SK-N-SH (cell line): ENCODE measurements at regions not wholly inside any gene's neighbourhood (a gene's known extent, or its start where the extent isn't known, plus 50 kb on each side); places are given as distances from the start of the nearest gene placed in this dataset.

Source experiments
- CTCF ChIA-PET: fragments of 300-600, 350-600 bp; formaldehyde crosslinking; extraction: SDS; loops from one replicate; lab custom pipeline; 2021; lab: Yijun Ruan, JAX
- POLR2A ChIA-PET: fragments of 350-600 bp; sonication (Branson Sonifier 250); formaldehyde crosslinking; extraction: SDS; loops from one replicate; lab custom pipeline; 2020; ENCODE audit warnings: antibody characterized with exemption, inconsistent platforms; lab: Yijun Ruan, JAX
- DNase-seq: peaks from one replicate; pipeline ENCODE4 v3.0.0; 2012
- H2AFZ ChIP-seq: fragments of 200-600 bp; sonication (generic); 2 replicates; pipeline ENCODE4 v1.8.1; 2016; ENCODE audit warnings: antibody characterized with exemption, mild to moderate bottlenecking, low read depth
- H3F3A ChIP-seq: fragments of 200-600 bp; sonication (generic); replicated peaks from 2 replicates; pipeline ENCODE3; 2016; ENCODE audit warnings: antibody characterized with exemption, mild to moderate bottlenecking; ENCODE audit not compliant: insufficient read depth
- H3K27ac ChIP-seq, 2 experiments: fragments of 200-500 bp in 1 of 2; fragments of 200-600 bp in 1 of 2; sonication (Bioruptor generic) in 1 of 2; sonication (generic), shearing (Covaris generic) in 1 of 2; 2 replicates each; pipeline versions ENCODE4 v1.5.1 to v1.6.1; 2014 to 2016; ENCODE audit warnings: low read depth in 2 of 2, inconsistent platforms in 1 of 2, low read length in 1 of 2, mild to moderate bottlenecking in 1 of 2, mixed read lengths in 1 of 2
- H3K27me3 ChIP-seq: fragments of 200-600 bp; sonication (generic), shearing (Covaris generic); 2 replicates; pipeline ENCODE4 v1.6.1; 2016; ENCODE audit warnings: mixed run types; ENCODE audit not compliant: insufficient read depth
- H3K36me3 ChIP-seq, 2 experiments: fragments of 200-500 bp in 1 of 2; fragments of 200-600 bp in 1 of 2; sonication (Bioruptor generic) in 1 of 2; sonication (generic) in 1 of 2; replicated peaks in 1 of 2; 2 replicates each; pipeline versions ENCODE3 to v1.5.1; 2014 to 2016; ENCODE audit warnings: low read length in 1 of 2, mild to moderate bottlenecking in 1 of 2; ENCODE audit not compliant: insufficient read depth in 2 of 2, control insufficient read depth in 1 of 2
- H3K4me1 ChIP-seq, 2 experiments: fragments of 200-500 bp in 1 of 2; fragments of 200-600 bp in 1 of 2; sonication (Bioruptor generic) in 1 of 2; sonication (generic), shearing (Covaris generic) in 1 of 2; 2 replicates each; pipeline versions ENCODE4 v1.5.1 to v1.6.1; 2014 to 2016; ENCODE audit warnings: low read depth in 1 of 2, low read length in 1 of 2, mixed run types in 1 of 2; ENCODE audit not compliant: insufficient read depth in 2 of 2, control insufficient read depth in 1 of 2
- H3K4me2 ChIP-seq: fragments of 200-600 bp; sonication (generic), shearing (Covaris generic); 2 replicates; pipeline ENCODE4 v1.6.1; 2017; ENCODE audit warnings: mixed run types
- H3K4me3 ChIP-seq, 2 experiments: fragments of 200-500 bp in 1 of 2; fragments of 200-600 bp in 1 of 2; sonication (Bioruptor generic) in 1 of 2; sonication (generic), shearing (Covaris generic) in 1 of 2; 2 replicates each; pipeline versions ENCODE4 v1.5.1 to v1.8.1; 2014 to 2016; ENCODE audit warnings: low read depth in 2 of 2, inconsistent platforms in 1 of 2, low read length in 1 of 2, mild to moderate bottlenecking in 1 of 2, mixed read lengths in 1 of 2, moderate library complexity in 1 of 2
- H3K79me2 ChIP-seq: fragments of 200-600 bp; sonication (generic); 2 replicates; pipeline ENCODE4 v1.8.1; 2017; ENCODE audit warnings: mild to moderate bottlenecking; ENCODE audit not compliant: insufficient read depth
- H3K9ac ChIP-seq: fragments of 200-600 bp; sonication (generic); 2 replicates; pipeline ENCODE4 v1.6.1; 2017; ENCODE audit warnings: mixed run types
- H3K9me2 ChIP-seq: fragments of 200-600 bp; sonication (generic); 2 replicates; pipeline ENCODE4 v1.6.1; 2017; ENCODE audit warnings: mixed run types
- H3K9me3 ChIP-seq: fragments of 200-600 bp; sonication (generic); 2 replicates; pipeline ENCODE4 v1.6.1; 2017; ENCODE audit warnings: mixed run types, mild to moderate bottlenecking, moderate library complexity
- H4K20me1 ChIP-seq: fragments of 200-600 bp; sonication (generic); 2 replicates; pipeline ENCODE4 v1.6.1; 2017; ENCODE audit warnings: mild to moderate bottlenecking, mixed run types; ENCODE audit not compliant: insufficient read depth
- CHD2 ChIP-seq: fragments of 150-350 bp; IDR thresholded peaks from 2 replicates; pipeline ENCODE4 v1.6.1; 2018; ENCODE audit warnings: low read length; ENCODE audit not compliant: partially characterized antibody
- ELF1 ChIP-seq: IDR thresholded peaks from 2 replicates; pipeline ENCODE4 v1.4.0; 2012
- EP300 ChIP-seq, 2 experiments: IDR thresholded peaks; 2 replicates each; pipeline versions ENCODE4 v1.4.0 to v1.6.1; 2012; ENCODE audit warnings: borderline replicate concordance in 1 of 2, low read depth in 1 of 2, low read length in 1 of 2
- EZH2phosphoT487 ChIP-seq: fragments of 200-600 bp; sonication (generic); IDR thresholded peaks from 2 replicates; pipeline ENCODE4 v1.6.1; 2017; ENCODE audit warnings: low read depth, mixed run types, mild to moderate bottlenecking, antibody characterized with exemption, moderate library complexity, borderline replicate concordance
- MEF2A ChIP-seq: IDR thresholded peaks from 2 replicates; pipeline ENCODE4 v1.4.0; 2012; ENCODE audit warnings: low read depth, borderline replicate concordance
- MXI1 ChIP-seq: IDR thresholded peaks from 2 replicates; pipeline ENCODE4 v1.6.1; 2012; ENCODE audit warnings: mild to moderate bottlenecking, low read depth, low read length, improper control_type of control experiment
- NFIC ChIP-seq: IDR thresholded peaks from 2 replicates; pipeline ENCODE4 v1.4.0; 2012; ENCODE audit warnings: borderline replicate concordance
- RAD21 ChIP-seq: IDR thresholded peaks from 2 replicates; pipeline ENCODE4 v1.6.1; 2012; ENCODE audit warnings: mild to moderate bottlenecking, low read length
- RCOR1 ChIP-seq: fragments of 150-350 bp; IDR thresholded peaks from 2 replicates; pipeline ENCODE4 v1.6.1; 2017; ENCODE audit warnings: antibody characterized with exemption, low read length
- RFX5 ChIP-seq: IDR thresholded peaks from 2 replicates; pipeline ENCODE4 v1.6.1; 2012; ENCODE audit warnings: mild to moderate bottlenecking, improper control_type of control experiment, low read length
- RXRA ChIP-seq: IDR thresholded peaks from 2 replicates; pipeline ENCODE4 v1.4.0; 2012; ENCODE audit warnings: low read depth, mild to moderate bottlenecking, borderline replicate concordance
- SMC3 ChIP-seq: IDR thresholded peaks from 2 replicates; pipeline ENCODE4 v1.6.1; 2012; ENCODE audit warnings: low read depth, low read length, improper control_type of control experiment
- TEAD4 ChIP-seq: IDR thresholded peaks from 2 replicates; pipeline ENCODE4 v1.4.0; 2012; ENCODE audit warnings: mild to moderate bottlenecking, borderline replicate concordance; ENCODE audit not compliant: insufficient read depth
- YY1 ChIP-seq: IDR thresholded peaks from 2 replicates; pipeline ENCODE4 v1.4.0; 2012; ENCODE audit warnings: low read depth, mild to moderate bottlenecking
- WGBS: methylation state at CpG from one replicate; pipeline ENCODE4 v1.1.6; 2017; ENCODE audit warnings: low lambda C conversion rate; 5-methylcytosine and 5-hydroxymethylcytosine counted together
- TF ChIP-seq, protein P1 (sequence below): IDR thresholded peaks from 2 replicates; pipeline ENCODE4 v1.6.1; 2012; ENCODE audit warnings: mild to moderate bottlenecking, low read depth, low read length, moderate library complexity
- TF ChIP-seq, protein P2 (sequence below): IDR thresholded peaks from 2 replicates; pipeline ENCODE4 v1.4.0; 2012; ENCODE audit warnings: low read depth, borderline replicate concordance
- TF ChIP-seq, protein P3 (sequence below): fragments of 200-600 bp; sonication (generic); IDR thresholded peaks from 2 replicates; pipeline ENCODE4 v1.6.1; 2017; ENCODE audit warnings: antibody characterized with exemption, mild to moderate bottlenecking, moderate library complexity
- TF ChIP-seq, protein P4 (sequence below): fragments of 150-350 bp; IDR thresholded peaks from 2 replicates; pipeline ENCODE4 v1.6.1; 2017; ENCODE audit warnings: antibody characterized with exemption, low read length, low read depth, borderline replicate concordance

DNA sequence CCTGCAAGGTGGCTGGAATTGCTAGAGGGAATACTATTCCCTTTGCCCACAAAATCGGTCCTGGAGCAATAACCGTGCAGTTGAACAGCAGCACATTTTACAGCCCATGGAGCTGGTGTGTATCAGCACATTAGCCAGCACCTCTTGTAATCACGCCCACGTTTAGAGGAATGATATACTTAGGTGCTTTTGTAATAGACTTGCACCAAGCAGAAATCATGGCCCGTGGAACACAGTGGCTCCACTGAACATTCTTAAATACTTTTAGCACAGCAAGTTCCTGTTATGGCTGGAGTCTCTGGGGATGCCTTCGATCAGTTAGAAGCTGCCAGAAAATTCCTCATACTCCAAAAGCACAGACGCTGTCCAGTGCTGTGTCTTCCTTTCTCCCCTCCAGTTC is 218.1 kb upstream of the FAM78B start:
- Histone ChIP-seq H3F3A (no peaks in the 10 kb centered on the region), H3K9me2 (no peaks in the 10 kb centered on the region), H3K4me1 (no peaks in the 10 kb centered on the region; a peak in 1 of 4 replicates), H3K9ac (no peak overlapping the region), H2AFZ (no peak overlapping the region), H4K20me1 (no peaks in the 10 kb centered on the region), H3K9me3 (no peaks in the 10 kb centered on the region), H3K79me2 (no peaks in the 10 kb centered on the region), H3K36me3 (no peaks in the 10 kb centered on the region), H3K4me3 (no peak overlapping the region), H3K4me2 (no peak overlapping the region), H3K27ac (no peak overlapping the region), H3K27me3 (no peaks in the 10 kb centered on the region)
- ChIA-PET CTCF (interaction anchor here (1.0 kb wide), 1 partner anchor 94 kb away, joined by 3 read pairs; no protein-coding TSS in a partner anchor), POLR2A (no interaction called here)
- WGBS: 14% methylated on average over 7 of the region's 7 CpGs
- TF ChIP-seq CHD2: no peak
- no peak for TF ChIP-seq RCOR1
- TF ChIP-seq SMC3: no peak
- TF ChIP-seq TEAD4: no peak
- TF ChIP-seq, protein P1, sequence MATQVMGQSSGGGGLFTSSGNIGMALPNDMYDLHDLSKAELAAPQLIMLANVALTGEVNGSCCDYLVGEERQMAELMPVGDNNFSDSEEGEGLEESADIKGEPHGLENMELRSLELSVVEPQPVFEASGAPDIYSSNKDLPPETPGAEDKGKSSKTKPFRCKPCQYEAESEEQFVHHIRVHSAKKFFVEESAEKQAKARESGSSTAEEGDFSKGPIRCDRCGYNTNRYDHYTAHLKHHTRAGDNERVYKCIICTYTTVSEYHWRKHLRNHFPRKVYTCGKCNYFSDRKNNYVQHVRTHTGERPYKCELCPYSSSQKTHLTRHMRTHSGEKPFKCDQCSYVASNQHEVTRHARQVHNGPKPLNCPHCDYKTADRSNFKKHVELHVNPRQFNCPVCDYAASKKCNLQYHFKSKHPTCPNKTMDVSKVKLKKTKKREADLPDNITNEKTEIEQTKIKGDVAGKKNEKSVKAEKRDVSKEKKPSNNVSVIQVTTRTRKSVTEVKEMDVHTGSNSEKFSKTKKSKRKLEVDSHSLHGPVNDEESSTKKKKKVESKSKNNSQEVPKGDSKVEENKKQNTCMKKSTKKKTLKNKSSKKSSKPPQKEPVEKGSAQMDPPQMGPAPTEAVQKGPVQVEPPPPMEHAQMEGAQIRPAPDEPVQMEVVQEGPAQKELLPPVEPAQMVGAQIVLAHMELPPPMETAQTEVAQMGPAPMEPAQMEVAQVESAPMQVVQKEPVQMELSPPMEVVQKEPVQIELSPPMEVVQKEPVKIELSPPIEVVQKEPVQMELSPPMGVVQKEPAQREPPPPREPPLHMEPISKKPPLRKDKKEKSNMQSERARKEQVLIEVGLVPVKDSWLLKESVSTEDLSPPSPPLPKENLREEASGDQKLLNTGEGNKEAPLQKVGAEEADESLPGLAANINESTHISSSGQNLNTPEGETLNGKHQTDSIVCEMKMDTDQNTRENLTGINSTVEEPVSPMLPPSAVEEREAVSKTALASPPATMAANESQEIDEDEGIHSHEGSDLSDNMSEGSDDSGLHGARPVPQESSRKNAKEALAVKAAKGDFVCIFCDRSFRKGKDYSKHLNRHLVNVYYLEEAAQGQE: no peak
- no peak for TF ChIP-seq NFIC
- no peak for TF ChIP-seq EZH2phosphoT487
- TF ChIP-seq, protein P2, sequence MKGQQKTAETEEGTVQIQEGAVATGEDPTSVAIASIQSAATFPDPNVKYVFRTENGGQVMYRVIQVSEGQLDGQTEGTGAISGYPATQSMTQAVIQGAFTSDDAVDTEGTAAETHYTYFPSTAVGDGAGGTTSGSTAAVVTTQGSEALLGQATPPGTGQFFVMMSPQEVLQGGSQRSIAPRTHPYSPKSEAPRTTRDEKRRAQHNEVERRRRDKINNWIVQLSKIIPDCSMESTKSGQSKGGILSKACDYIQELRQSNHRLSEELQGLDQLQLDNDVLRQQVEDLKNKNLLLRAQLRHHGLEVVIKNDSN: no peak
- no peak for TF ChIP-seq ELF1
- TF ChIP-seq MEF2A: no peak
- no peak for TF ChIP-seq RFX5
- no peak for TF ChIP-seq MXI1
- no peak for TF ChIP-seq RAD21
- TF ChIP-seq, protein P3, sequence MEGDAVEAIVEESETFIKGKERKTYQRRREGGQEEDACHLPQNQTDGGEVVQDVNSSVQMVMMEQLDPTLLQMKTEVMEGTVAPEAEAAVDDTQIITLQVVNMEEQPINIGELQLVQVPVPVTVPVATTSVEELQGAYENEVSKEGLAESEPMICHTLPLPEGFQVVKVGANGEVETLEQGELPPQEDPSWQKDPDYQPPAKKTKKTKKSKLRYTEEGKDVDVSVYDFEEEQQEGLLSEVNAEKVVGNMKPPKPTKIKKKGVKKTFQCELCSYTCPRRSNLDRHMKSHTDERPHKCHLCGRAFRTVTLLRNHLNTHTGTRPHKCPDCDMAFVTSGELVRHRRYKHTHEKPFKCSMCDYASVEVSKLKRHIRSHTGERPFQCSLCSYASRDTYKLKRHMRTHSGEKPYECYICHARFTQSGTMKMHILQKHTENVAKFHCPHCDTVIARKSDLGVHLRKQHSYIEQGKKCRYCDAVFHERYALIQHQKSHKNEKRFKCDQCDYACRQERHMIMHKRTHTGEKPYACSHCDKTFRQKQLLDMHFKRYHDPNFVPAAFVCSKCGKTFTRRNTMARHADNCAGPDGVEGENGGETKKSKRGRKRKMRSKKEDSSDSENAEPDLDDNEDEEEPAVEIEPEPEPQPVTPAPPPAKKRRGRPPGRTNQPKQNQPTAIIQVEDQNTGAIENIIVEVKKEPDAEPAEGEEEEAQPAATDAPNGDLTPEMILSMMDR: no peak
- TF ChIP-seq EP300 (IDR thresholded peaks at IDR 0.05; ENCODE audit: borderline replicate concordance in 1 of 2, low read depth in 1 of 2, low read length in 1 of 2): no peak
- TF ChIP-seq, protein P4, sequence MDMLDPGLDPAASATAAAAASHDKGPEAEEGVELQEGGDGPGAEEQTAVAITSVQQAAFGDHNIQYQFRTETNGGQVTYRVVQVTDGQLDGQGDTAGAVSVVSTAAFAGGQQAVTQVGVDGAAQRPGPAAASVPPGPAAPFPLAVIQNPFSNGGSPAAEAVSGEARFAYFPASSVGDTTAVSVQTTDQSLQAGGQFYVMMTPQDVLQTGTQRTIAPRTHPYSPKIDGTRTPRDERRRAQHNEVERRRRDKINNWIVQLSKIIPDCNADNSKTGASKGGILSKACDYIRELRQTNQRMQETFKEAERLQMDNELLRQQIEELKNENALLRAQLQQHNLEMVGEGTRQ: no peak
- TF ChIP-seq YY1: no peak
- no peak for TF ChIP-seq RXRA
- no peak for DNase-seq
